ENCODE measurements at regions not wholly inside any gene's neighbourhood (a gene's known extent, or its start where the extent isn't known, plus 50 kb on each side); places are given as distances from the start of the nearest gene placed in this dataset.
"Not testable (repeated sequence)": the region's sequence is repeated elsewhere in the genome, so short reads cannot be mapped to it uniquely, and the experiment has no call there.

DNA sequence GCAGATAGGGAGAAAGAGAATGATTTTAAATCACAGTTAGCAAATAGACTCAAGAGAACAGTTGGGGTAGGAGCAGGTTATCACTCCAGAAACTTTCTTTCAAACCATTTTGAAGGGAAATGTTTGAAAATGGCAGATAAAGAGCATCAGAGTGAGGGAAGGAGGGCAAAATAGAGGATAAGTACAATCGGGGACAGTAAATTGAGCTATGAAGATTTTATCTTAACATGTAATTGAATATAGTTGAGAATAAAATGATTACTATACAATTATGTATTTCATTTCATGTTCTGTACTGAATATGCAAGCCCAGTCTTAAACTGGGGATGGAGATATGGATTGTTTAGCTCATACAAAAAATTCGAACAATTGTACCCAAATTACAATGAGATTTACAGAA lies 54.0 kb downstream of the MAP10 start:
- no peak for DNase-seq

DNA sequence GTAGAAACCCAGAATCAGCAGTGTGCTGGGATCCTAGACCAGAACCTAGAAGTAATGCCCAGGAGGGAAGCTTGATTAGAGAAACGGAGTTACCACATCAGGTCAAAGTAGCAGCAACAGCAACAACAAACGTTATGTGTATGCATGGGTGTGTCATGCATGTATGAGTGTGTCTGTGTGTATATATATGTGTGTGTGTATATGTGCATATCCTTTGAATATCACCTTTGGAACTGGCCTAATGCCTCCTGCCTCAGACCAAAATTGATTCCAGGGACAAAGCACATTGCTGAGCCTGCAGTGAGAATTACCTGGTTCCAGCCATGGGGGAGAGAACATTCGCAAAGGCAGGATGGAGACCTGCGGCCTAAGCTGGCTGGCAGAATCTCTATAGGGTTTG lies 55.9 kb downstream of the MAP10 start:
- no peak for DNase-seq

DNA sequence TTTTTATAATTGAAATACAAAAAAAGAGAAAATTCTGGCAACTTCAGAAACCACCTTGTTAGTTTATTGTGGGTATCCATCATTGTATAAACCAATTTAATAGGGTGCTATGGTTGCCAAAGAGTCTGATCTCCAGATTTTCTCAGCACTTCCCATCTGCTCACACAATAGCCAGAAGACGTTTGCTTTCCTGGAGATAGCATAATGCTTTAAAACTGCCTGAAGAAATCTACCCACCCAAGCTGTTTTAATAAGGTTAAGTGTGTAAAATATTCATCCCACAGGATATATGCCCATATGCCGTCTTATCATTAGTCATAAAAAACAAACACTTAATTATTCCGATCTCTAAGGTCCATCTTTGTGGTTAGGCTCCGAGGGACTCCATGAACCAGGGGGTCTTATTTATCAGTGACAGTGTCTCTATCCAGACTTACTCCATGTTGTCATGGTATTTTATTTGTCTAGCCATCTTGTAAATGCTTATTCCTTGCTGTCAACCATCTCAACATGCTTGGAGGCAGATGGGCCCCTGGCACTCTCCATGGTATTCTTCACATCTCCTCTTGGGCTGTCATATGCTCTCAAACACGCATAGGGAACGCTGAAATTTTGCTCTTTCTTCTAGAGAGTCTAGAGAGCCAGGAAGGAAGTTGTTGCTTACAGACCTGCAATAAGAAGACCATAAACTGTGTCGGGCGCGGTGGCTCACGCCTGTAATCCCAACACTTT lies 58.5 kb downstream of the MAP10 start:
- DNase-seq: no peak

DNA sequence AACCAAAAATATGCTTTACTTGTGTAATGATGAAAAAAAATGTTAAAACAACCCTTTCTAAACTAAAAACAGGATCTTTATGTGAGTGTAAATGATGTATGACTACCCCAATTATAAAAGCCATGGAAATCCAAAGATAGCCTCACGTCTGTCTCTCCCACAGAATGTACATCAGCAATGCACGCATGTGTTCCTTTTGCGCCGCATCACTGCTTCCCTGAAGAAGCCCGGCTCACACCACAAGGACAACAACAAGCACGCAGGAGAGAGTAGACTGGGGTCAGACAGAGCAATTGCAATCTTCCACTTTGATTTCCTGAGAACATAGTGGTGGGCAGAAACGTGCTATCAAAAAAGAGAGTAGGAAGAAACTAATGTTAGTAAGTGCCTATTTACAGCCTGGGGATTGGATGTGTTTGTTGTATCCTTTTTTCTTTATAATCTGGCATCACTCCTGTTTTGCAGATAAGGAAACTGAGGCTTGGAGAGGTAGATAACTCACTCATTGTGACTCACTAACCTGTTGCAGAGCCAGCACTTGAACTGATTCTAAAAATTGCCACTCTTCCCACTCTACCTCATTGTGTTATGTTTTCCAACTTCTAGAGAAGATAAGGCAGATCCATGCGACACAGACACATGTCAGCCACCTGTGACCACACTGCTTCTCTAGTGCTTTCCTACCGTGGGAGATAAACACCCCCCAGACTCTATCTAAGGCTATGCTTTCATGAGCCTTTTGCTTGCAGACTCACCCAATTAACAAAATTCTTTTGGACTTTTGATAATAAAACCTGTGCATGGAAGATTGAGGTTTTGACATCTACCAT lies 60.1 kb downstream of the MAP10 start:
- DNase-seq: no peak

DNA sequence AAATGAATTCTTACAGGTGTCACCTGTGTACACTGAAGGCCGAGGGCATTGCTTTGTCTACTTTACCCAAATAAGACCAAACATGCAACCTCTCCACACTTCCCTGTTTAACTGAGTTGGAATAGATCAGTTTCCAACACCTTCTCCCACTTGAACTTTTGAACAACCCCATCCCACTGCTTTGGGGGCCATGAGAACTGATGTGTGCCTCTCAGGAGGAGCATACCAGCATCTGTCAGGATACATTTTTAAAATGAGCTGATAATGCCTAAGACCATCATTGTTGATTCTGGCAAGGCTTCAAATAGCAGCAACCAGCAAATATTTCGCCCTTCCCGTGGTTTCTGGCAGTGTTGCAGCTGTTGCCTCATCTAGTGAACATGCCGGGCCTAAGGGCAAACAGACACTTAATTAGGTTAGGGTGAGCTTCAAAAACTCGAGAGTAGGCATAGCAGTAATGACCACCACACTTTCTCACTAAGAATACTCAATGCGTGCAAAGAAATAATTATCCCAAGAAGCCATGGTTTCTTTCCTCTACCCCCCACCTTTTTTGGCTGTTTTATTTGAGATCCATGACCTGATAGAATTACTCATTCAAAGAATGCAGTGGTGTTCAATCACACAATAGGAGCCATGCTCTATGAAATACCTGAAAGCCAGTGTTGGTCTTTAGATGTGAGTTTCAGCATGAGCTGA lies 63.7 kb downstream of the MAP10 start:
- DNase-seq: no peak

DNA sequence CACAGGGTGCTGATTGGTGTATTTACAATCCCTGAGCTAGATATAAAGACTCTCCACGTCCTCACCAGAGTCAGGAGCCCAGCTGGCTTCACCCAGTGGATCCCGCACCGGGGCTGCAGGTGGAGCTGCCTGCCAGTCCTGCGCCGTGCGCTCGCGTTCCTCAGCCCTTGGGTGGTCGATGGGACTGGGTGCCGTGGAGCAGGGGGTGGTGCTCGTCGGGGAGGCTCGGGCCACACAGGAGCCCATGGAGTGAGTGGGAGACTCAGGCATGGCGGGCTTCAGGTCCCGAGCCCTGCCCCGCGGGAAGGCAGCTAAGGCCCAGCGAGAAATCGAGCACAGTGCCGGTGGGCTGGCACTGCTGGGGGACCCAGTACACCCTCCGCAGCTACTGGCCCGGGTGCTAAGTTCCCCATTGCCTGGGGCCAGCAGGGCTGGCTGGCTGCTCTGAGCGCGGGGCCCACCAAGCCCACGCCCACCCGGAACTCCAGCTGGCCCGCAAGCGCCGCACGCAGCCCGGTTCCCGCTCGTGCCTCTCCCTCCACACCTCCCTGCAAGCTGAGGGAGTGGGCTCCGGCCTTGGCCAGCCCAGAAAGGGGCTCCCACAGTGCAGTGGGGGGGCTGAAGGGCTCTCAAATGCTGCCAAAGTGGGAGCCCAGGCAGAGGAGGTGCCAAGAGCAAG lies 66.2 kb downstream of the MAP10 start:
- not testable (repeated sequence) for DNase-seq

DNA sequence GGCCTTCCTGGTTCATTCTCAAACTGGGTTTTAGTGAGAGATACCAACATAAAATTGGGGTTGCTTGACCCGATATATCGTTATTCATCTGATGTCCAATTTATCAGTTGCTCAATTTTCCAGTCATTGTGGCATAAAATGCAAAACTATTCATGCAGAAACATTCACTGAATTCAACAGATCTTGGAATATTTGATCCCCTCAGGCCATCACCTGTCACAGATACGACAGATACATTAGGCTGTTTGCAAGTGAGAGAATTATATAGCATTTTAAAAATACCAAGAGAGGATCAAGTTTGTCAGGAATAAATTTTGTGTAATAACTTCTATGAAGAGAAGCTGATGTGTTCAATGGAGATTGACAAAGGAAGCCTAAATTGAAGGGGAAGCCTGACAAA lies 67.1 kb downstream of the MAP10 start:
- DNase-seq: no peak

DNA sequence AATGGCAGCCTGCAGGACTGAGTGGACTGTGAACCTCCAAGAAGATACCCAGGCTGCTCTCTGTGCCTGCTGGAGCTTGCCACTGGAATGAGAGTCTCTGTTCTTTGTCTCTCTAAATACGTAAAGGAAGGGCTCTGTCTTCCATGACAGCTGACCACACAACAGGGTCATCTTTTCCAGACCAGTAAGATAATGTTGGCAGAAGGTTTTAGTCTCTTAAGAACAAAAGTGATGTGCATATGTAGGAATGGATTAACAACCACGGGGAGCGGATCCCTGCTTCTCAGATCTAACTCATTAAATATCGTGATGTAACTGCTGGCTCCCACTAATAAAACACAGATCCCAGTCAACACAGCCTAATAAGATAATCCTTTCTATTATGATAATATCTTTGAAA lies 67.5 kb downstream of the MAP10 start:
- DNase-seq: peak; percentile 22

DNA sequence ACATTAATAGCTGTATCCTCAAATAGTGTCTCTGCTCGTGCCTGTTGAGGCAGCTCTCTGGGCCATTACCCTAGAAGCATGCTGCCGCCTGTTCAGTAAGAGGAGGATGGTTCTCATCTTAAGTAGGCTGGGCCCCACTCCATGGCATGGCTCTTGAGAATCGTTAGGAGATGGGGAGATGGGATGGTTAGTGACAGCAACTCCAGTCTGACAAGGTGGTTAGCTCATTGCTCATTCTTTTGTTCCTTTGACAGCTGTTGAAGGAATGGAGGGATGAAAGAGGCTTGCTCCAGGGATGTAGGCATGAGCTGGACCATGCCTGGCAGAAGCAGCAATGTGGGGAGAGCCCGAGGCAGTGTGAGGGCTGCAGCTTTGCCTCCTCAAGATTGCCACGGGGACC lies 68.2 kb downstream of the MAP10 start:
- DNase-seq: peak; percentile 40

DNA sequence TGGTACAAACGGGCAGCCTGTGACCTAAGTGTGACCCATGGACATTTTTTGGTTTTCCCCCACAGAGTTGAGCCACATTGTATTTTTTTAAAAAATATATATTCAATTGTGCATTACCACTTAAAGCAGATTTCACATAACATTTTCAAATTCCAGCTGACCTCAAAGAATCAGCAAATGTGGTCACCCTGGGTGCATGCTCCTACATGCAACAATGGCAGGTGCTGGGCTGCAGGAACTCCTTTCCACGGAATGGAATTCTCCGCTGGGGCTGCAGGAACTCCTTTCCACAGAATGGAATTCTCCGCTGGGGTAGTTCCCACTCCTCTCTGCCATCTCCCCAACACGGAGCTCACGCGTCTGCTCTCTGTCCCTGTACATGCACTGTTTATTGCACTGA lies 68.7 kb downstream of the MAP10 start:
- no peak for DNase-seq

DNA sequence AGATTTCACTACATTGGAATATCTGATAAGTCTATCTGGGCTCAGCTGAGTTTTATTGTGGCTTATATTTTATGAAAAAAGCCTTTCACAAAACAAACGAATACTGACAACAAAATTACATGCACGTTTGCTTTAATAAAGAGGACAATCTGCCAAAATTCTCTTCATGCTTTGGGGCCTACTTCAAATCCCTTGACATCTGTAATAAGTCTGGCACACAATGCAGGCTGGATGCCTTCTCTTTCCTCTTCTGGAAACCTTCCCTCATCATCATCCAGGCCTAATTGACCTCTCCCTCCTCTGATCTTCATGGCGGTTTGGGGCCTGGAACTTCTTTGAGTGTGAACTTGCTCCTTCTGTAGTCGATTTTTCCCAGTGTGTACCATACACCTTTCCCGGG lies 70.3 kb downstream of the MAP10 start:
- DNase-seq: no peak

DNA sequence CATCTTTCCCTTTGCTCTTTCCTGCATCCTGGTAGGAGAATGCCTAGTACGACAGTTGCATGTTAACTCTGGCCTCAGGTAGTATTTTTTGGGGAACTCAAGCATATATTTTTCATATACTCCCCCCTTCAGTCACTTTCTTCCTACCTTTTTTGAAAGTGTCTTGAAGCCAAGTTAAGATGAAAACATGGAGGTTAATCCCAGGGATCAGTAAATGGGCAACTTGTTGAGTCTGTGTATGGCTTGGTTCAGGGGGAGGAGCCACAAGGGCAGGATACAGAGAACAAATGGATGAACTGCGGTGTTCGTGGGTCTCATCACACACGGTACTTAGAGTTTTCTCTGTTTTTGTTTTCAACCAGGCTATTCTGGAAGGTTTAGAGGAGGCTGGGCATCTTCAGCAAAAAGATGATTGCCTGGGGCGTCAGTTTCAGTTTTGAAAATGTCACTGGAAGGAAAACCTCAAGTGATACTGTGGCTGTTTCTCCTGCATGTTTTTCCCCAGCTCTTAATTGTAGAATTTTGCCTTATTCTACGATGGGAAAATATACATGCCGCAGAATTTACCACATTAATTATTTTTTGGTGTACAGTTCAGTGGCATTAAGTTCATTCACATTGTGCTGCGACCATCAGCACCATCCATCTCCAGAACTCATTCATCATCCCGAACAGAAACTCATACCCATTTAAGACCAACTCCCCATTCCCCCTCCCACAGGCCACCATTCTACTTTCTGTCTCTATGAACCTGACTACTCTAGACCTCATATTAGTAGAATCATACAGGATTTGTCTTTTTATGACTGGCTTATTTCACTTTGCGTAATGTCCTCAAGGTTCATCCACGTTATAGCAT lies 71.5 kb downstream of the MAP10 start:
- DNase-seq: no peak

DNA sequence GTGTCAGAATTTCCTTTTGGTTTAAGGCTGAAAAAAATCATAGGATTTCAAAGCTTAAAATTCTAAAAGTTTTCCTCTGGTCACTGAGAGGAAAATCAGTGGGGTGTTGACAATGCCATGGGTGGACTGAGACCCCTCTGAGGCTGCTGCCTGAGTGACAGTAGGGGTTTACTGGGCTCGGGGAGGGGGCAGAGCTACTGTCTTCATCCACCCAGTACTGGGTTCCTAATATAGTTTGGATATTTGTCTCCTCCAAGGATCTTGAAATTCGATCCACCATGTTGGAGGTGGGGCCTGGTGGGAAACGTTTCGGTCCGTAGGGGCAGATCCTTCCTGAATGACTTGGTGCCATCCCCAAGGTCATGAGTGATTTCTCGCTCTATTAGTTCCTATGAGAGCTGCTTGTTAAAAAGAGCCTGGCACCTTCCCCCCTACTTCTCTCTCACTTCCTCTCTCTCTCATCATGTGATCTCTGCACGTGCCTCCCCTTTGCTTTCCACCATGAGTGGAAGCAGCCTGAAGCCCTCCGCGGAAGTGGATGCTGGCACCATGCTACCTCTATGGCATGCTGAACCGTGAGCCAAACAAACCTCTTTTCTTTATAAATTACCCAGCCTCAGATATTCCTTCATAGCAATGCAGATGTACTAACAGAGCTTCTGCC lies 72.3 kb downstream of the MAP10 start:
- no peak for DNase-seq

DNA sequence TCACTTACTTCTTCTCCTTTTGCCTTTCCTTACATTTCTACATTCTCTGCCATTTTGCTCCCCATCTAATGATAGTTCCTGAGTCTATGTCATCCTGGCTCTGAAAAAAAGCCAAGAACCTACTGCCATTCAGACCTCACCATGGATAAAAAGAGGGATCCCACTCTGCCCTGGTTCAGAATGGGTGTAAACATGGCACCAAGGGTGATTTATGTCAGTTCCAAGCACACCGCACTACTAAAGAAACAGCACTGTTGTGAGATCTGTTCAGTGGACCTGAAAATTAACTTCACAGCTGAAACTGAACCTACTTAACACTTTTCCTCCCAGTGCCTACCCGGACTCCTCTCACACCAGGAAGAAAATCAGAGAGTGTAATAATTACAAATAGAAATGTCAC lies 72.3 kb upstream of the NTPCR start:
- DNase-seq: no peak

DNA sequence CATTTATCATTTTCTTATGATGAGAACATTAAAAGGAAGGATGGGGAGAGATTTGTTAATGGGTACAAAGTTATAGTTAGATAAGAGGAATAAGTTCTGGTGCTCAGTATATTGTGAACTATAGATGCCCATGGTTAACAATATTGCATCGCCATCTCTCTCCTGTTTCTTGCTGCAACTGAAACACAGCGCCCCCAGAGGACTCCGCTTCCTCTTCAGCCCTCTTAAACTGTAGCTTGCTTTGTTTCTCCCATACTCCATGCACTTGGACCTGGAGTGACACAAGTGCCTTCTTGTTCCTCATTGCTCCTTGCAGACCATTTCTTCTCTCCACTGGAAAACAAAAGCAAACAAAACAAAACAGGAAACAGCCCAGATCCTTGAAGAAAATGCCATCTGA lies 70.1 kb upstream of the NTPCR start:
- DNase-seq: no peak

DNA sequence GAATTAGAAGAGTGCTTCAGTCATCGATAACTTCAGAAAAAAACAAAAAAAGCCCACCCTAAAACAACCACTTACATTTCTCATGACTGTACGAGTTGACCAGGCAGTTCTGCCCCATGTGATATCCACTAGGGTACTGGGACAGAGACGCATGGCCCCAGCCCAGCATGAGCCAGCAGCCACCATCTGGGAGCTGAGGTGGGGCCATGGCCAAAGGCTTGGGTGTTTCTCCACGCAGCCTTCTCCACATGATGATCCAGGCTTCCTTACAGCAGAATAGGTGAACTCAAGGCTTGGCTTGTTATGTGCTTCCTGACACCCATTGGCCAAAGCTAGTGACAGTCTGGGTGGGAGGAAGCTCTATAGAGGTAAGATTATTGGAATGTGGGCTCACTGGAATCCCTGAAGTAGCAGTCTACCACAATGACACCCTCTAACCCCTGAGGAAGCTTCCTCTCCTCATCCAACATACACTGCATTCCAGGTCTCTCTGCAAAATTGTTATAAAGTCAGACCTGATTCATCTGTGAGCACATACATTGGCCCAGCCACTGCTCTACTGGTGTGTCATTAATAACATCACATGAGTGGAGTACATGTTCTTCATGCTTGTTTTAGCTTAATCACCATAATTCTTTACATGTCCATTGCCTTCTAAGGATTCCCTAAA lies 66.3 kb upstream of the NTPCR start:
- DNase-seq: no peak

DNA sequence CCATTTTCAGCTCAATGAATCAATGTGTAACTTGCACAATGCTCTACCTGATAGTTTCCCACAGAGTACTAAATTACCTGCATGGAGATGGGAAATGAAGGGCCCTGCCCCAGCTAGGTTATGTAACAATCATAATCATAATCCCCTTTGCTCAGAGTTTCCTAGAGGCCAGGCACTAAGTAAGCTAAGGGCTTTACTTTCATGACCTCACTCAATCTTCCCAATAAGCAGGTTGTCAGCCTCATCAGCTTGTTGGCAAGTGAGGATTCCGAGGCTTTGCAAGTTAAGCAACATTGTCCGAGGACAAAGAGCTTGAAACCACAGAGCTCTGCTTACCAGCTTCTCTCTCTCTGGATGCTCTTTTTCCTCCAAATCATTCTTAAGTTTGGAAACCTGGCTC lies 64.1 kb upstream of the NTPCR start:
- no peak for DNase-seq

DNA sequence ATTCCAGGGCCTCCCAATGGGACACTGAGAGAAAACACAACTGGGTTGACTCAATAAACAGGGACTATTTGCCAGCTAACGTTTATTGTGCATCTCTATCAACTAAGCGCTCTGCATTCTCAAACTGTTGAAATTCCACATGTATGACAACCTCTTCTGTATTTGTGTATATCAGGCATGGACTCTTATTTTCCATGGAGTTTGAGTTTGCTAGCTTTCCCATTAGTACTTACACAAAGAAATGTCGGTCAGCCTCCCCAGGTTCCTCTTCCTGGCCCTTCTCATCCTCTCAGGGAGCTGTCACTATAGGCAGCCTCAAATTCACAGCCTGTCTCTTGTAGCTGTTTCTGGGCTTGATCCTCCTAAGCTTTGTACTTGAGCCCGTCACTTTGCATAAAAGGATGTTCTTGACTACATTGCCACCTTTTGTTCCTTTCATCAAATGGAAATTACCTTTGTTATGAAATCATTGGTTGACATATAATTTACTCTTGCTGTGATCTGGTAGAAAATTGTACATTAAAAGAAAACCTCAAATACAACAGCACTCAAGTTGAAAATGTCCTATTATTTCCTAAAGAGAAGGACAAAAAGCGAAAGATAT lies 60.0 kb upstream of the NTPCR start:
- DNase-seq: no peak

DNA sequence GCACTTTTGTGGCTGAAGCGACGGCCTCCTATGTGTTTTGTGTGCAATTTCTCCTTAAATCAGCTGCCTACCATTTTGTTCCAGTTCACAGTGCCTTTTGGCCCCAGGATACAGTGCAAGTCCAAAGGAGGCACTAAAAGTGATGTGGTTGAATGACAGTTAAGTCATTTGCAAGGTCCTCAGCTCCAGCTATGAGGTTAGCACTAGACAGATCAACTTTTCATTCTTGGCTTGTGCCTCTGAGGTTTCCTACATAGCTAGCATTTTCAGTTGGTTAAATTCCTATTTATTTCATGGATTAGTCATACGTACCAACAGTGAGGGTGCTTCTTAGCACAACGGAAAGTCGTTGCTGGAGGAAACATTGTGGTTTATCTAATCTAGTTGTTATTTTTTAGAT lies 59.3 kb upstream of the NTPCR start:
- DNase-seq: no peak

DNA sequence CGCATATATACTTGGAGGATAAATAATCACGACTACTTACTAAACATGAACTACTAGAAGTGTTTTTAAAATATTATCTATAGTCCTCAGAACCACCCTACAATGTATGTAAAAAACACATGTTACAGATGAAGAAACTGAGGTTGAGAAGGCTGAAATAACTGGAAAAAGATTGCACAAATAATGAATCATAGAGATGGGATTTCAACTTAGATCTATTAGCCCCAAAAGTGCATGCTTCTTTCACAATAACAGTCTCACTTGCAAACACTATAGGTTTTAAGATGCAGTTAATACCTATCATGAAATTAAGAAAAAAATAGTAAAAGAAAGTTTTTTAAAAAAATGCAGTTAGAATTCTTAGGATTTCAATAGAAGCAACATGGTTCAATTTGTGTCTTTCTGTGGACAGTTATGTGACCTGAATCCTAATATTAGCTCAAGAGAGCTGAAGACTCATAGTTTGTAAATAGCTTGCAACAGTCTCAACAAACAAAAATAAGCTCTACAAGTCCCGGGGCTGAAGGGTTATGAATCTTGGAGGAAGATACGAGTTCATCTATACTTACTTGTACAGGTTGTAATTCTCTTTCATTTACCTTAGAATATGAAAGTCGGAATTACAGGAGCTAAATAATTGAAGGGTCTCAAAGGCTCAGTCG lies 58.6 kb upstream of the NTPCR start:
- DNase-seq: no peak
